HL-60 (cell line): ENCODE measurements at regions not wholly inside any gene's neighbourhood (a gene's known extent, or its start where the extent isn't known, plus 50 kb on each side); places are given as distances from the start of the nearest gene placed in this dataset.

Source experiments
- DNase-seq, 2 experiments: peaks; one replicate each; pipeline ENCODE4 v3.0.0-alpha.2; 2010 to 2020; ENCODE audit warnings: low read depth in 1 of 2, low spot score in 1 of 2
- H3K27ac ChIP-seq: fragments of 250-450 bp; sonication (Bioruptor Pico); replicated peaks from 2 replicates; pipeline ENCODE4 v1.5.1; 2020; ENCODE audit warnings: mild to moderate bottlenecking, moderate library complexity
- H3K27me3 ChIP-seq: fragments of 250-450 bp; sonication (Bioruptor Pico); 2 replicates; pipeline ENCODE4 v1.5.1; 2021; ENCODE audit warnings: mild to moderate bottlenecking, moderate library complexity; ENCODE audit not compliant: insufficient read depth, poor library complexity, severe bottlenecking
- H3K4me3 ChIP-seq: replicated peaks from 2 replicates; pipeline ENCODE4 v1.5.1; 2011; ENCODE audit warnings: mild to moderate bottlenecking, control low read depth, low read length; ENCODE audit not compliant: insufficient read depth
- CTCF ChIP-seq: IDR thresholded peaks from one replicate; pipeline ENCODE4 v1.5.1; 2011; ENCODE audit warnings: low read length, control low read depth, inconsistent platforms; ENCODE audit not compliant: insufficient read depth
- GABPA ChIP-seq: IDR thresholded peaks from 2 replicates; pipeline ENCODE4 v1.6.1; 2012; ENCODE audit warnings: low read depth
- POLR2AphosphoS5 ChIP-seq: IDR thresholded peaks from 2 replicates; pipeline ENCODE4 v1.6.1; 2012; ENCODE audit warnings: low read depth
- REST ChIP-seq: IDR thresholded peaks from 2 replicates; pipeline ENCODE4 v1.6.1; 2012; ENCODE audit warnings: low read depth; ENCODE audit not compliant: insufficient replicate concordance
- SPI1 ChIP-seq: IDR thresholded peaks from 2 replicates; pipeline ENCODE4 v1.6.1; 2012; ENCODE audit warnings: low read depth, mild to moderate bottlenecking, borderline replicate concordance

- TF ChIP-seq POLR2AphosphoS5 (no peak), REST (no peak)
- Histone ChIP-seq H3K4me3 (no peak overlapping the region), H3K27me3 (no peaks in the 10 kb centered on the region), H3K27ac (peak overlapping the region; percentile 90)
- no peak for DNase-seq
Measured at GRCh38 chr3:72345980-72346379, 502.3 kb downstream of the SHQ1 start.

GRCh38 chr3:72345237-72345878, 502.9 kb downstream of the SHQ1 start:
- no peak for DNase-seq
- TF ChIP-seq REST: no peak
- peak; percentile 59 for TF ChIP-seq SPI1

GRCh38 chr3:72344647-72345046, 503.6 kb downstream of the SHQ1 start:
- DNase-seq: no peak
- Histone ChIP-seq H3K27me3 (no peaks in the 10 kb centered on the region), H3K4me3 (no peak overlapping the region), H3K27ac (no peak overlapping the region)
- TF ChIP-seq SPI1 (no peak), GABPA (no peak), REST (no peak), POLR2AphosphoS5 (no peak), CTCF (no peak)

More at GRCh38 chr3:72345237-72345878, 502.9 kb downstream of the SHQ1 start:
- Histone ChIP-seq H3K27me3 (no peaks in the 10 kb centered on the region), H3K27ac (peak overlapping the region; percentile 90; the same call in 1 of the 2 replicates), H3K4me3 (no peak overlapping the region)

GRCh38 chr3:72344236-72344635, 504.0 kb downstream of the SHQ1 start:
- no peak for TF ChIP-seq POLR2AphosphoS5
- no peak for TF ChIP-seq SPI1
- no peak for TF ChIP-seq REST
- TF ChIP-seq GABPA: peak; percentile 30; the same call in 1 of the 2 replicates
- no peak for TF ChIP-seq CTCF

More at GRCh38 chr3:72344236-72344635, 504.0 kb downstream of the SHQ1 start:
- no peak overlapping the region for H3K27ac ChIP-seq
- H3K4me3 ChIP-seq: no peak overlapping the region
- peak in 1 of 2 experiments; percentile 39 for DNase-seq
- no peaks in the 10 kb centered on the region for H3K27me3 ChIP-seq
